ENCODE measurements at regions not wholly inside any gene's neighbourhood (a gene's known extent, or its start where the extent isn't known, plus 50 kb on each side); places are given as distances from the start of the nearest gene placed in this dataset.

GRCh38 chr1:199551967-199552565 is 475.4 kb upstream of the NR5A2 start (continued):
- TF ChIP-seq, protein P1, sequence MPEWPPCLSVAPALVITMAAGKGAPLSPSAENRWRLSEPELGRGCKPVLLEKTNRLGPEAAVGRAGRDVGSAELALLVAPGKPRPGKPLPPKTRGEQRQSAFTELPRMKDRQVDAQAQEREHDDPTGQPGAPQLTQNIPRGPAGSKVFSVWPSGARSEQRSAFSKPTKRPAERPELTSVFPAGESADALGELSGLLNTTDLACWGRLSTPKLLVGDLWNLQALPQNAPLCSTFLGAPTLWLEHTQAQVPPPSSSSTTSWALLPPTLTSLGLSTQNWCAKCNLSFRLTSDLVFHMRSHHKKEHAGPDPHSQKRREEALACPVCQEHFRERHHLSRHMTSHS (tag by site-specific recombination; IDR thresholded peaks at IDR 0.05): no peak
- TF ChIP-seq ZNF2 (tag by site-specific recombination; IDR thresholded peaks at IDR 0.05): peak; percentile 58; the same call in 1 of the 2 replicates
- TF ChIP-seq ZNF571 (tag by site-specific recombination; IDR thresholded peaks at IDR 0.05): no peak
- no peak for TF ChIP-seq ZNF132 (tag by site-specific recombination; IDR thresholded peaks at IDR 0.05; ENCODE audit: borderline replicate concordance)
- TF ChIP-seq, protein P2, sequence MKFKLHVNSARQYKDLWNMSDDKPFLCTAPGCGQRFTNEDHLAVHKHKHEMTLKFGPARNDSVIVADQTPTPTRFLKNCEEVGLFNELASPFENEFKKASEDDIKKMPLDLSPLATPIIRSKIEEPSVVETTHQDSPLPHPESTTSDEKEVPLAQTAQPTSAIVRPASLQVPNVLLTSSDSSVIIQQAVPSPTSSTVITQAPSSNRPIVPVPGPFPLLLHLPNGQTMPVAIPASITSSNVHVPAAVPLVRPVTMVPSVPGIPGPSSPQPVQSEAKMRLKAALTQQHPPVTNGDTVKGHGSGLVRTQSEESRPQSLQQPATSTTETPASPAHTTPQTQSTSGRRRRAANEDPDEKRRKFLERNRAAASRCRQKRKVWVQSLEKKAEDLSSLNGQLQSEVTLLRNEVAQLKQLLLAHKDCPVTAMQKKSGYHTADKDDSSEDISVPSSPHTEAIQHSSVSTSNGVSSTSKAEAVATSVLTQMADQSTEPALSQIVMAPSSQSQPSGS (tag by site-specific recombination; IDR thresholded peaks at IDR 0.05; ENCODE audit: low read depth): no peak
- no peak for TF ChIP-seq ZBTB1 (tag by site-specific recombination; IDR thresholded peaks at IDR 0.05)
- peak; percentile 93 for TF ChIP-seq ZNF362 (tag by site-specific recombination; IDR thresholded peaks at IDR 0.05)
- TF ChIP-seq ZNF548 (tag by site-specific recombination; IDR thresholded peaks at IDR 0.05): no peak
- no peak for TF ChIP-seq SETDB1 (IDR thresholded peaks at IDR 0.05; ENCODE audit: insufficient read length, low read length)
- TF ChIP-seq MEIS1 (CRISPR knock-in tag; IDR thresholded peaks at IDR 0.05; ENCODE audit: borderline replicate concordance): no peak
- no peak for TF ChIP-seq IKZF3 (tag by site-specific recombination; IDR thresholded peaks at IDR 0.05)

DNA sequence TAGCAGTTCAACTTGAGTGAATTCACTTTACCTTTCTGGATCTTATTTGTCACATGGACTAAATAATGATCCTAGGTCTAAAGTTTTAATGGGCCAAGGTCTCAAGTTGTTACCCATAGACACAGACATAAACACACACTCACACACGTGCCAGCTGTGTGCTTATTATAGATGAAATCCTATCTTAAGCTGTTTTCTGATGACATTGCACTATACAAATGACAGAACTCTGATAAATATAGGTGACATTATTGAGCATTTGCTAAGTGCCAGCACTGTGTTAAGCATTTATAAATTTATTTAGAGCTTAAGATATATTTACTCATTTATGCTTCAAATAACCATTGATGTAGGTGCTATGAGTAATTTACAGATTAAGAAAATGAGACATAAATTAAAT is 474.4 kb upstream of the NR5A2 start:
- no peaks in the 10 kb centered on the region for H3K9me3 ChIP-seq (ENCODE audit: control insufficient read depth, insufficient read depth, low read depth, low read length)
- CTCF ChIA-PET: interaction anchor here (0.9 kb wide), 1 partner anchor 13 kb away, joined by 3 read pairs; no protein-coding TSS in a partner anchor
- no peak overlapping the region for H3K4me3 ChIP-seq (ENCODE audit: low read depth, low read length)
- TF ChIP-seq ZNF133 (tag by site-specific recombination; IDR thresholded peaks at IDR 0.05): no peak
- no peak for TF ChIP-seq KLF10 (tag by site-specific recombination; IDR thresholded peaks at IDR 0.05)
- TF ChIP-seq, protein P3, sequence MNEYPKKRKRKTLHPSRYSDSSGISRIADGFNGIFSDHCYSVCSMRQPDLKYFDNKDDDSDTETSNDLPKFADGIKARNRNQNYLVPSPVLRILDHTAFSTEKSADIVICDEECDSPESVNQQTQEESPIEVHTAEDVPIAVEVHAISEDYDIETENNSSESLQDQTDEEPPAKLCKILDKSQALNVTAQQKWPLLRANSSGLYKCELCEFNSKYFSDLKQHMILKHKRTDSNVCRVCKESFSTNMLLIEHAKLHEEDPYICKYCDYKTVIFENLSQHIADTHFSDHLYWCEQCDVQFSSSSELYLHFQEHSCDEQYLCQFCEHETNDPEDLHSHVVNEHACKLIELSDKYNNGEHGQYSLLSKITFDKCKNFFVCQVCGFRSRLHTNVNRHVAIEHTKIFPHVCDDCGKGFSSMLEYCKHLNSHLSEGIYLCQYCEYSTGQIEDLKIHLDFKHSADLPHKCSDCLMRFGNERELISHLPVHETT (tag by site-specific recombination; IDR thresholded peaks at IDR 0.05): no peak
- H3K36me3 ChIP-seq (ENCODE audit: control insufficient read depth in 2 of 2, insufficient read depth in 1 of 2, low read length in 2 of 2): no peaks in the 10 kb centered on the region
- peaks cover 4% of the 10 kb centered on the region; the same call in 1 of the 2 replicates for H3K4me1 ChIP-seq (ENCODE audit: control insufficient read depth, insufficient read depth, low read length)
- POLR2A ChIA-PET: no interaction called here
- no peak overlapping the region for H3K27ac ChIP-seq (ENCODE audit: extremely low read depth, low read depth, low read length)

DNA sequence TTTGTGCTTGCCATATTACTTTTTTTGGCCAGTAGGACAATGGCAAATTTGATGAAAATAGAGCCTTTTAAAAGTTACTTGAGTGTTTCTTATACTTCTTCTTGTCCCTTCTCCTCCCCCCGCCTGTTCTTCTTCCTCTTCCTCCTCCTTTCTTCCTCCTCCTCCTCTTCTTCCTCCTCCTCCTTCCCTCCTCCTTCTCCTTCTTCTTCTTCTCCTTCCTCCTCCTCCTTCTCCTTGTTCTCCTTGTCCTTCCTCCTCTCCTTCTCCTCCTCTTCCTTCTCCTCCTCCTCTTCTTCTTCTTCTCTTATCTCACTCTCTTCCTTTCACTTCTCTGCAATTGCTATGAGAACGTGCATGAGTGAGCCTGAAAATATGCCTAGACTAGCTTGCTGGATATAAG is 466.2 kb upstream of the NR5A2 start:
- TF ChIP-seq PRDM1 (tag by site-specific recombination; IDR thresholded peaks at IDR 0.05) (0 out of 2 replicates have a peak, but pooled peaks have one; percentile 7), ZIC2 (tag by site-specific recombination; IDR thresholded peaks at IDR 0.05) (no peak), EGR2 (tag by site-specific recombination; IDR thresholded peaks at IDR 0.05; ENCODE audit: low read depth) (peak; percentile 68; the same call in 1 of the 2 replicates)
- TF ChIP-seq, protein P4, sequence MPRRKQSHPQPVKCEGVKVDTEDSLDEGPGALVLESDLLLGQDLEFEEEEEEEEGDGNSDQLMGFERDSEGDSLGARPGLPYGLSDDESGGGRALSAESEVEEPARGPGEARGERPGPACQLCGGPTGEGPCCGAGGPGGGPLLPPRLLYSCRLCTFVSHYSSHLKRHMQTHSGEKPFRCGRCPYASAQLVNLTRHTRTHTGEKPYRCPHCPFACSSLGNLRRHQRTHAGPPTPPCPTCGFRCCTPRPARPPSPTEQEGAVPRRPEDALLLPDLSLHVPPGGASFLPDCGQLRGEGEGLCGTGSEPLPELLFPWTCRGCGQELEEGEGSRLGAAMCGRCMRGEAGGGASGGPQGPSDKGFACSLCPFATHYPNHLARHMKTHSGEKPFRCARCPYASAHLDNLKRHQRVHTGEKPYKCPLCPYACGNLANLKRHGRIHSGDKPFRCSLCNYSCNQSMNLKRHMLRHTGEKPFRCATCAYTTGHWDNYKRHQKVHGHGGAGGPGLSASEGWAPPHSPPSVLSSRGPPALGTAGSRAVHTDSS (tag by site-specific recombination; IDR thresholded peaks at IDR 0.05): peak; percentile 90
- Histone ChIP-seq H3K4me3 (ENCODE audit: low read depth, low read length) (no peak overlapping the region), H3K9me3 (ENCODE audit: control insufficient read depth, insufficient read depth, low read depth, low read length) (no peaks in the 10 kb centered on the region), H3K27ac (ENCODE audit: extremely low read depth, low read depth, low read length) (no peak overlapping the region), H3K4me1 (ENCODE audit: control insufficient read depth, insufficient read depth, low read length) (no peaks in the 10 kb centered on the region), H3K36me3 (ENCODE audit: control insufficient read depth in 2 of 2, insufficient read depth in 1 of 2, low read length in 2 of 2) (no peaks in the 10 kb centered on the region)
- CTCF ChIA-PET: no interaction called here
- POLR2A ChIA-PET: no interaction called here

All from HEK293 (cell line).